ENCODE measurements at regions not wholly inside any gene's neighbourhood (a gene's known extent, or its start where the extent isn't known, plus 50 kb on each side); places are given as distances from the start of the nearest gene placed in this dataset.

DNA sequence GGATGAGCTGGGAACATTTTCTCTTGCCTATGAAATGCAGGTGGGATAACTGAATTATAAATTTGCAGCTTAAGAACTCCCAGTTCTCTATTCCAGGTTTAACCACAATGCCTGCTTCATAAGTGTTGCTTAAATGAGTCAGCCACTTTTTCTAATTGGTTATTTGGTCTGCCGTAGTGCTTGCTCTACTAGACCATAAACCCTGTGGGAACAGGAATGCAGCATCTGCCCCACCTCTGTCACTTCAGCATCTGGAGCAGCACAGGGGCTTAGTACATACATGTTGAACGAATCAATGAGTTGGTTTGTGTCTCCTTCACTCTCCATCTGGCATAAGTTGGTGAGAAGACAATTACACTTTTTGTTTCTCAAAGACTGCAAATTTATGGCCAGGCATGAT lies 95.2 kb upstream of the PTER start:
- TF ChIP-seq CTCF (conservative IDR thresholded peaks at IDR 0.05; ENCODE audit: low read depth, low read length) (no peak), RFX5 (IDR thresholded peaks at IDR 0.05; ENCODE audit: low read depth, low read length) (no peak), RCOR1 (IDR thresholded peaks at IDR 0.05; ENCODE audit: insufficient replicate concordance, low read length) (no peak), FOS (IDR thresholded peaks at IDR 0.05; ENCODE audit: low read depth, low read length) (no peak), RAD21 (IDR thresholded peaks at IDR 0.05; ENCODE audit: low read length) (no peak)

Measured in IMR-90 (cell line).